ENCODE measurements at regions not wholly inside any gene's neighbourhood (a gene's known extent, or its start where the extent isn't known, plus 50 kb on each side); places are given as distances from the start of the nearest gene placed in this dataset.

DNA sequence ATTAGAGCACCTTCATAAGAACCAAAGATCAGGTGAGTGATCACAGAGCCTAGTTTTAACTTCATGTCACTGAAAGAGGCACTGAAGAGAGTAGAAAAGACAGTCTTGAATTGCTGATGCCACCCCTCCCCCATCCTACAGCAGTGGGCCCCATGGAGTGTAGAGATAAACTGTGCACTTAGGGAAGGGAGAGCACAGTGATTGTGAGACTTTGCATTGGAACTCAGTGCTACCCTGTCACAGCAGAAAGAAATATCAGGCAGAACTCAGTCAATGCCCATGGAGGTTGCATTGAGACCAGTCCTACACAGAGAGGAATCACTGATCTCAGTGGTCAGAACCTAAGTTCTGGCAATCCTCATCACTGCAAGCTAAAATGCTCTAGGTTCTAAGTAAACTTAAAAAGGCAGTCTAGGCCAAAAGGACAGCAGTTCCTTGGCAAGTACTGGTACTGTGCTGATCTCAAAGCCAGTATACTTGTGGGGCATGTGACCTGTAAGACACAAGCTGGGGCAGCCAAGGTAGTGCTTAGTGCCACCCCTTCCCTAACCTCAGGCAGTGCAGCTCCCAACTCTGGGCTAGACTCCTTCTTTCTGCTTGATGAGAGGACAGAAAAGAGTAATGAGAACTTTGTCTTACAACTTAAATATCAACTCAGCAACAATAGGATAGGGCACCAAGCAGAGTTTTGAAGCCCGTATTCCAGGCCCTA is 94.1 kb downstream of the FSCB start:
- no TSS peak for BruUV-seq (replicated peaks)

More for the DNA sequence above, 94.1 kb downstream of the FSCB start:
- no peak for DNase-seq (ENCODE audit: low read depth, low spot score)
- Histone ChIP-seq H4K20me1 (replicated peaks; ENCODE audit: control insufficient read depth, extremely low read depth, insufficient read depth, low read length) (no peaks in the 10 kb centered on the region), H3K4me2 (ENCODE audit: insufficient read depth, low read length) (no peak overlapping the region), H3K79me2 (ENCODE audit: control insufficient read depth, insufficient read depth, low read length) (no peaks in the 10 kb centered on the region), H3K4me1 (ENCODE audit: control insufficient read depth, extremely low read depth, insufficient read depth, low read length) (no peaks in the 10 kb centered on the region), H3K9me1 (replicated peaks; ENCODE audit: control insufficient read depth, extremely low read depth, insufficient read depth, low read length) (no peaks in the 10 kb centered on the region), H3K9ac (replicated peaks; ENCODE audit: extremely low read depth, insufficient read depth, low read length) (no peak overlapping the region), H2AFZ (ENCODE audit: low read depth, low read length) (no peak overlapping the region), H3K9me3 (replicated peaks; ENCODE audit: control insufficient read depth, insufficient read depth, low read length) (peaks cover 4% of the 10 kb centered on the region), H3K36me3 (ENCODE audit: control insufficient read depth in 2 of 2, extremely low read depth in 1 of 2, insufficient read depth in 2 of 2, low read length in 2 of 2) (no peaks in the 10 kb centered on the region), H3K27me3 (ENCODE audit: control insufficient read depth in 2 of 2, insufficient read depth in 2 of 2, low read length in 2 of 2) (no peaks in the 10 kb centered on the region), H3K4me3 (replicated peaks in 1 of 3; ENCODE audit: insufficient read depth in 1 of 3, low read depth in 1 of 3, low read length in 3 of 3) (no peak overlapping the region), H3K27ac (ENCODE audit: insufficient read depth, low read depth, low read length) (no peak overlapping the region)
- no peak for FAIRE-seq
- dilution Hi-C loops (cut with MboI; ENCODE audit: extremely low pct_ligation_motif_present, low sequenced_read_pairs) (no loop called here), intact Hi-C loops (cut with micrococcal nuclease) (no loop called here)
- CTCF ChIA-PET: no interaction called here
- POLR2A ChIA-PET: no interaction called here
- TF ChIP-seq FOS (IDR thresholded peaks at IDR 0.05; ENCODE audit: borderline replicate concordance, insufficient read depth, low read length): no peak
- TF ChIP-seq JUN (IDR thresholded peaks at IDR 0.05; ENCODE audit: borderline replicate concordance, insufficient read depth, insufficient read length, low read depth): no peak
- TF ChIP-seq, protein P1, sequence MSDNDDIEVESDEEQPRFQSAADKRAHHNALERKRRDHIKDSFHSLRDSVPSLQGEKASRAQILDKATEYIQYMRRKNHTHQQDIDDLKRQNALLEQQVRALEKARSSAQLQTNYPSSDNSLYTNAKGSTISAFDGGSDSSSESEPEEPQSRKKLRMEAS (IDR thresholded peaks at IDR 0.05; ENCODE audit: insufficient read depth, insufficient read length): no peak
- TF ChIP-seq EZH2 (IDR thresholded peaks at IDR 0.05; ENCODE audit: borderline replicate concordance, low read depth, low read length, severe bottlenecking): no peak
- TF ChIP-seq POLR2A (IDR thresholded peaks at IDR 0.05; ENCODE audit: low read depth, low read length): no peak
- TF ChIP-seq GATA2 (IDR thresholded peaks at IDR 0.05; ENCODE audit: insufficient read depth, insufficient read length, low read depth, low read length): no peak
- TF ChIP-seq POLR2AphosphoS5 (IDR thresholded peaks at IDR 0.05; ENCODE audit: insufficient read depth, low read depth, low read length): no peak
- TF ChIP-seq MYC (IDR thresholded peaks at IDR 0.05; ENCODE audit: low read depth, low read length): no peak
- TF ChIP-seq, protein P2, sequence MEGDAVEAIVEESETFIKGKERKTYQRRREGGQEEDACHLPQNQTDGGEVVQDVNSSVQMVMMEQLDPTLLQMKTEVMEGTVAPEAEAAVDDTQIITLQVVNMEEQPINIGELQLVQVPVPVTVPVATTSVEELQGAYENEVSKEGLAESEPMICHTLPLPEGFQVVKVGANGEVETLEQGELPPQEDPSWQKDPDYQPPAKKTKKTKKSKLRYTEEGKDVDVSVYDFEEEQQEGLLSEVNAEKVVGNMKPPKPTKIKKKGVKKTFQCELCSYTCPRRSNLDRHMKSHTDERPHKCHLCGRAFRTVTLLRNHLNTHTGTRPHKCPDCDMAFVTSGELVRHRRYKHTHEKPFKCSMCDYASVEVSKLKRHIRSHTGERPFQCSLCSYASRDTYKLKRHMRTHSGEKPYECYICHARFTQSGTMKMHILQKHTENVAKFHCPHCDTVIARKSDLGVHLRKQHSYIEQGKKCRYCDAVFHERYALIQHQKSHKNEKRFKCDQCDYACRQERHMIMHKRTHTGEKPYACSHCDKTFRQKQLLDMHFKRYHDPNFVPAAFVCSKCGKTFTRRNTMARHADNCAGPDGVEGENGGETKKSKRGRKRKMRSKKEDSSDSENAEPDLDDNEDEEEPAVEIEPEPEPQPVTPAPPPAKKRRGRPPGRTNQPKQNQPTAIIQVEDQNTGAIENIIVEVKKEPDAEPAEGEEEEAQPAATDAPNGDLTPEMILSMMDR (IDR thresholded peaks at IDR 0.05; ENCODE audit: extremely low read depth in 1 of 2, insufficient read depth in 1 of 2, low read depth in 1 of 2, low read length in 2 of 2): no peak

All from endothelial cell of umbilical vein (primary cell).